HEK293T (cell line): ENCODE measurements at regions not wholly inside any gene's neighbourhood (a gene's known extent, or its start where the extent isn't known, plus 50 kb on each side); places are given as distances from the start of the nearest gene placed in this dataset.

Experiments used
- CTCF ChIA-PET: fragments of 350-600 bp; formaldehyde crosslinking; extraction: SDS; loops from one replicate; lab custom pipeline; 2021; ENCODE audit warnings: antibody characterized with exemption, inconsistent platforms; lab: Yijun Ruan, JAX
- POLR2A ChIA-PET: fragments of 350-600 bp; formaldehyde crosslinking; extraction: SDS; loops from one replicate; lab custom pipeline; 2020; ENCODE audit warnings: antibody characterized with exemption, inconsistent platforms; lab: Yijun Ruan, JAX
- DNase-seq: peaks from one replicate; pipeline ENCODE4 v3.0.0; 2012; ENCODE audit warnings: mixed read lengths; ENCODE audit errors: extremely low spot score
- ARNT ChIP-seq: fragments of 450-650 bp; IDR thresholded peaks from 2 replicates; pipeline ENCODE4 v1.6.1; 2017; ENCODE audit warnings: mild to moderate bottlenecking
- BHLHE40 ChIP-seq: fragments of 450-650 bp; IDR thresholded peaks from 2 replicates; pipeline ENCODE4 v1.6.1; 2016; ENCODE audit warnings: mild to moderate bottlenecking, moderate library complexity, borderline replicate concordance
- CTBP1 ChIP-seq: fragments of 450-650 bp; IDR thresholded peaks from 2 replicates; pipeline ENCODE4 v1.6.1; 2016; ENCODE audit warnings: borderline replicate concordance
- ELF4 ChIP-seq: fragments of 450-650 bp; IDR thresholded peaks from 2 replicates; pipeline ENCODE4 v1.6.1; 2017; ENCODE audit warnings: antibody characterized with exemption
- FOXA1 ChIP-seq: fragments of 450-650 bp; IDR thresholded peaks from 2 replicates; pipeline ENCODE4 v1.6.1; 2016; ENCODE audit warnings: mild to moderate bottlenecking
- FOXK2 ChIP-seq: fragments of 450-650 bp; IDR thresholded peaks from 2 replicates; pipeline ENCODE4 v1.6.1; 2016; ENCODE audit warnings: mild to moderate bottlenecking
- FOXM1 ChIP-seq: fragments of 450-650 bp; IDR thresholded peaks from 2 replicates; pipeline ENCODE4 v1.6.1; 2017; ENCODE audit warnings: mild to moderate bottlenecking, borderline replicate concordance
- HDGF ChIP-seq: fragments of 450-650 bp; IDR thresholded peaks from 2 replicates; pipeline ENCODE4 v1.6.1; 2017; ENCODE audit warnings: antibody characterized with exemption, borderline replicate concordance
- L3MBTL2 ChIP-seq: fragments of 450-650 bp; conservative IDR thresholded peaks from 2 replicates; pipeline ENCODE4 v1.6.1; 2016; ENCODE audit warnings: mild to moderate bottlenecking
- LEF1 ChIP-seq: fragments of 450-650 bp; IDR thresholded peaks from 2 replicates; pipeline ENCODE4 v1.6.1; 2017; ENCODE audit warnings: mild to moderate bottlenecking, borderline replicate concordance
- NFRKB ChIP-seq: fragments of 450-650 bp; IDR thresholded peaks from 2 replicates; pipeline ENCODE4 v1.6.1; 2016; ENCODE audit warnings: mild to moderate bottlenecking, moderate library complexity
- SP1 ChIP-seq: fragments of 450-650 bp; IDR thresholded peaks from 2 replicates; pipeline ENCODE4 v1.6.1; 2017
- SUZ12 ChIP-seq: fragments of 450-650 bp; IDR thresholded peaks from 2 replicates; pipeline ENCODE4 v1.6.1; 2016; ENCODE audit warnings: mild to moderate bottlenecking
- TARDBP ChIP-seq: fragments of 450-650 bp; IDR thresholded peaks from 2 replicates; pipeline ENCODE4 v1.6.1; 2016
- ZNF384 ChIP-seq: fragments of 450-650 bp; IDR thresholded peaks from 2 replicates; pipeline ENCODE4 v1.6.1; 2016
- TF ChIP-seq, protein P1 (sequence below): fragments of 450-650 bp; IDR thresholded peaks from 2 replicates; pipeline ENCODE4 v1.6.1; 2016

DNA sequence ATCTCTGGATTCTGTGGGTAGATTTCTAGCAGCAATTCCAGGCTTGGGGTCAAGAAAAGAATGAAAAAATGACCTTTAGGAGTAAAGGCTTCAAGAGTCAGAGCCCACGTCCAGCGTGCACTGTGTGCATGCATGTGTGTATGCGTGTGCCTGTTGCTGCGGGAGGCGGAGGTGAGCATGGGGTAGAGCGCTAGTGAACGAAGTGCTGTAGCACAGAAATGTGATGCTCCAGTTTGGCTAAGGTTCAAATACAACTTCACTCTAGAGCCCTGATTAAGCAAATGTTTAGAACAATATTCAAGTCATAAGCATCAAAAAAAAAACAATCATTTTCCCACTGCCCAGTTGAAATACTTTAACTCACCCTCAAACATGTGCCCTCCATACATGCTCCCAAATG lies 403.9 kb downstream of the ZNF608 start:
- TF ChIP-seq, protein P1, sequence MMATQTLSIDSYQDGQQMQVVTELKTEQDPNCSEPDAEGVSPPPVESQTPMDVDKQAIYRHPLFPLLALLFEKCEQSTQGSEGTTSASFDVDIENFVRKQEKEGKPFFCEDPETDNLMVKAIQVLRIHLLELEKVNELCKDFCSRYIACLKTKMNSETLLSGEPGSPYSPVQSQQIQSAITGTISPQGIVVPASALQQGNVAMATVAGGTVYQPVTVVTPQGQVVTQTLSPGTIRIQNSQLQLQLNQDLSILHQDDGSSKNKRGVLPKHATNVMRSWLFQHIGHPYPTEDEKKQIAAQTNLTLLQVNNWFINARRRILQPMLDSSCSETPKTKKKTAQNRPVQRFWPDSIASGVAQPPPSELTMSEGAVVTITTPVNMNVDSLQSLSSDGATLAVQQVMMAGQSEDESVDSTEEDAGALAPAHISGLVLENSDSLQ = no peak
- TF ChIP-seq HDGF = no peak
- no peak for TF ChIP-seq FOXM1
- TF ChIP-seq SUZ12 = no peak
- TF ChIP-seq ELF4 = no peak
- TF ChIP-seq ARNT = no peak
- TF ChIP-seq NFRKB = no peak
- no peak for TF ChIP-seq ZNF384
- ChIA-PET POLR2A (no interaction called here), CTCF (no interaction called here)
- DNase-seq = no peak

DNA sequence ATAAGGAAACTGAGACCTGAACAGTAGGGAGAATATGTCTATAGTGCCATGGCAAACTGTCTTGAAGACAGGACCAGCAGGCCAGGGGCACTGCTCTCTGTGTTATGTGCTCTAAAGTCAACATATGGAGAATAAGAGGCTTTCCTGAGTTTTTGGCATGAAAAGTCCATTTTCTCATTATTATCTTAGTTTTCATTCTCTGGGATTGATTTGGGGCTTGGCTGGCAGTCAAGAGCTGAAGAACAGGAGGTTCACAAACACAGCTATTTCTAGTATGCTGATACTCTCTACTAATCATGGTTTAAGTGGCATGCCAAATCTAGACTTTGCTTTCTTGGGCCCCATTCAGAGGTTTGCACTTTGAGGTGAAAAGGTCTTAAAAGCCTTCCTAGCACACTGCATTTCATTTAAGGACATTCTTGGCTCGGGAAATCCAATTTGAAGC lies 404.4 kb downstream of the ZNF608 start:
- POLR2A ChIA-PET = no interaction called here
- CTCF ChIA-PET = no interaction called here
- TF ChIP-seq FOXA1 (no peak), NFRKB (no peak), SP1 (no peak), ARNT (no peak), ZNF384 (no peak), LEF1 (no peak), ELF4 (no peak), BHLHE40 (no peak), TARDBP (no peak), CTBP1 (no peak), FOXM1 (no peak), L3MBTL2 (no peak), HDGF (no peak), SUZ12 (no peak), FOXK2 (no peak)
- TF ChIP-seq, protein P1 = no peak
- DNase-seq = no peak

- DNase-seq = no peak
- ChIA-PET POLR2A (no interaction called here), CTCF (interaction anchor here (0.7 kb wide), 1 partner anchor 37 kb away, joined by 3 read pairs; no protein-coding TSS in a partner anchor)
- TF ChIP-seq CTBP1 = no peak
- no peak for TF ChIP-seq ZNF384
- no peak for TF ChIP-seq SUZ12
- no peak for TF ChIP-seq ARNT
- TF ChIP-seq TARDBP = no peak
- TF ChIP-seq SP1 = no peak
- TF ChIP-seq HDGF = no peak
- TF ChIP-seq L3MBTL2 = no peak
- TF ChIP-seq NFRKB = no peak
- no peak for TF ChIP-seq FOXK2
- no peak for TF ChIP-seq LEF1
- TF ChIP-seq FOXA1 = no peak
- no peak for TF ChIP-seq FOXM1
- TF ChIP-seq ELF4 = no peak
- no peak for TF ChIP-seq BHLHE40
- TF ChIP-seq, protein P1 = no peak
Observed at GRCh38 chr5:124341066-124341858, 405.2 kb downstream of the ZNF608 start.

- ChIA-PET POLR2A (no interaction called here), CTCF (no interaction called here)
- TF ChIP-seq FOXM1 (no peak), BHLHE40 (no peak), ZNF384 (no peak), TARDBP (no peak), NFRKB (no peak), SP1 (no peak), ELF4 (no peak), SUZ12 (no peak), L3MBTL2 (no peak)
- TF ChIP-seq, protein P1 = no peak
- DNase-seq = no peak
Observed at GRCh38 chr5:124337996-124338395, 408.4 kb downstream of the ZNF608 start.

GRCh38 chr5:124333298-124333979 lies 413.0 kb downstream of the ZNF608 start:
- CTCF ChIA-PET = no interaction called here
- DNase-seq = no peak
- TF ChIP-seq NFRKB (no peak), SUZ12 (no peak), ARNT (no peak), ELF4 (no peak), TARDBP (no peak), ZNF384 (no peak), FOXM1 (no peak), SP1 (no peak), HDGF (no peak), BHLHE40 (no peak), FOXK2 (no peak), CTBP1 (no peak), L3MBTL2 (no peak), FOXA1 (no peak)
- TF ChIP-seq, protein P1 = no peak
- POLR2A ChIA-PET = no interaction called here
